OCI-LY1 (cell line): ENCODE measurements at regions not wholly inside any gene's neighbourhood (a gene's known extent, or its start where the extent isn't known, plus 50 kb on each side); places are given as distances from the start of the nearest gene placed in this dataset.
"Not testable (repeated sequence)": the region's sequence is repeated elsewhere in the genome, so short reads cannot be mapped to it uniquely, and the experiment has no call there.

Source experiments
- H2AFZ ChIP-seq: fragments of 200-600 bp; sonication (generic), shearing (Covaris generic); 2 replicates; pipeline ENCODE4 v1.6.0; 2014; ENCODE audit warnings: antibody characterized with exemption, mild to moderate bottlenecking, low read length
- H3F3A ChIP-seq: fragments of 200-600 bp; sonication (generic), shearing (Covaris generic); 2 replicates; pipeline ENCODE4 v1.6.0; 2014; ENCODE audit warnings: mild to moderate bottlenecking, antibody characterized with exemption, low read length, moderate library complexity; ENCODE audit not compliant: insufficient read depth
- H3K27ac ChIP-seq: fragments of 200-600 bp; sonication (generic); 2 replicates; pipeline ENCODE4 v1.5.1; 2014; ENCODE audit warnings: low read length, mixed run types, mild to moderate bottlenecking, low read depth; ENCODE audit not compliant: poor library complexity, severe bottlenecking
- H3K27me3 ChIP-seq: fragments of 200-600 bp; sonication (generic); 2 replicates; pipeline ENCODE4 v1.6.0; 2014; ENCODE audit warnings: antibody characterized with exemption, mild to moderate bottlenecking, low read length, moderate library complexity; ENCODE audit not compliant: insufficient read depth
- H3K36me3 ChIP-seq: fragments of 200-600 bp; sonication (generic); 2 replicates; pipeline ENCODE4 v1.6.1; 2014; ENCODE audit warnings: mild to moderate bottlenecking, antibody characterized with exemption, low read length, moderate library complexity, mixed read lengths; ENCODE audit not compliant: insufficient read depth
- H3K4me1 ChIP-seq: fragments of 200-600 bp; sonication (generic); 2 replicates; pipeline ENCODE4 v1.5.1; 2014; ENCODE audit warnings: mild to moderate bottlenecking, low read length, moderate library complexity; ENCODE audit not compliant: insufficient read depth, severe bottlenecking
- H3K4me2 ChIP-seq: fragments of 200-600 bp; sonication (generic), shearing (Covaris generic); 2 replicates; pipeline ENCODE4 v1.6.1; 2014; ENCODE audit warnings: low read length
- H3K4me3 ChIP-seq: fragments of 200-600 bp; sonication (generic); 2 replicates; pipeline ENCODE4 v1.5.1; 2014; ENCODE audit warnings: low read length, low read depth, mild to moderate bottlenecking, mixed read lengths; ENCODE audit not compliant: poor library complexity, severe bottlenecking
- H3K79me2 ChIP-seq: fragments of 200-600 bp; shearing (Covaris generic); 2 replicates; pipeline ENCODE4 v1.6.1; 2016; ENCODE audit warnings: mixed run types, low read length, mixed read lengths; ENCODE audit not compliant: insufficient read depth
- H3K9ac ChIP-seq: fragments of 200-600 bp; sonication (generic), shearing (Covaris generic); 2 replicates; pipeline ENCODE4 v1.6.1; 2014; ENCODE audit warnings: mild to moderate bottlenecking, low read length, mixed read lengths
- H3K9me2 ChIP-seq: fragments of 200-600 bp; sonication (generic), shearing (Covaris generic); 2 replicates; pipeline ENCODE4 v1.6.1; 2014; ENCODE audit warnings: low read depth, mild to moderate bottlenecking, low read length, mixed read lengths
- H3K9me3 ChIP-seq: fragments of 200-600 bp; shearing (Covaris generic); 2 replicates; pipeline ENCODE4 v1.6.1; 2014; ENCODE audit warnings: low read length, mixed read lengths
- H4K20me1 ChIP-seq: fragments of 200-600 bp; sonication (generic), shearing (Covaris generic); 2 replicates; pipeline ENCODE4 v1.6.0; 2016; ENCODE audit warnings: mild to moderate bottlenecking, low read length; ENCODE audit not compliant: insufficient read depth
- CTCF ChIP-seq: fragments of 200-600 bp; sonication (generic), shearing (Covaris generic); IDR thresholded peaks from 2 replicates; pipeline ENCODE4 v1.5.1; 2017; ENCODE audit warnings: mild to moderate bottlenecking, antibody characterized with exemption, low read length, moderate library complexity, mixed read lengths
- EZH2 ChIP-seq: fragments of 200-600 bp; sonication (generic), shearing (Covaris generic); IDR thresholded peaks from 2 replicates; pipeline ENCODE4 v1.8.0; 2017; ENCODE audit warnings: borderline replicate concordance, mixed run types, mild to moderate bottlenecking, antibody characterized with exemption, low read length, moderate library complexity, mixed read lengths

- not testable (repeated sequence) for H3K79me2 ChIP-seq, H3K4me3 ChIP-seq, H3K27ac ChIP-seq, H3K4me2 ChIP-seq, H3K27me3 ChIP-seq, H3K4me1 ChIP-seq, H3K36me3 ChIP-seq, H3K9me3 ChIP-seq, H3K9ac ChIP-seq, H4K20me1 ChIP-seq, H3K9me2 ChIP-seq, H2AFZ ChIP-seq, H3F3A ChIP-seq
Observed at GRCh38 chr7:106713452-106713851, 52.5 kb upstream of the CCDC71L start.

- H4K20me1 ChIP-seq, H3K4me3 ChIP-seq, H3F3A ChIP-seq, H3K79me2 ChIP-seq, H3K9ac ChIP-seq, H3K27ac ChIP-seq, H3K27me3 ChIP-seq, H3K9me2 ChIP-seq, H3K9me3 ChIP-seq, H3K4me1 ChIP-seq, H3K4me2 ChIP-seq, H3K36me3 ChIP-seq, H2AFZ ChIP-seq: not testable (repeated sequence)
Observed at GRCh38 chr7:106714590-106715442, 53.9 kb upstream of the CCDC71L start.

- TF ChIP-seq EZH2: no peak
- TF ChIP-seq CTCF: no peak
- H3F3A ChIP-seq: no peaks in the 10 kb centered on the region
- H3K9ac ChIP-seq: no peak overlapping the region
- H3K79me2 ChIP-seq: no peaks in the 10 kb centered on the region
- no peaks in the 10 kb centered on the region for H3K36me3 ChIP-seq
- H4K20me1 ChIP-seq: no peaks in the 10 kb centered on the region
- H3K9me2 ChIP-seq: no peaks in the 10 kb centered on the region
- peaks cover 8% of the 10 kb centered on the region for H3K4me1 ChIP-seq
- H3K27ac ChIP-seq: no peak overlapping the region
- H3K9me3 ChIP-seq: no peaks in the 10 kb centered on the region
- H3K4me3 ChIP-seq: no peak overlapping the region
- H3K27me3 ChIP-seq: no peaks in the 10 kb centered on the region
- H2AFZ ChIP-seq: no peak overlapping the region
- no peak overlapping the region for H3K4me2 ChIP-seq
Observed at GRCh38 chr7:106715730-106716129, 54.8 kb upstream of the CCDC71L start.

- no peaks in the 10 kb centered on the region for H4K20me1 ChIP-seq
- no peaks in the 10 kb centered on the region for H3F3A ChIP-seq
- H3K4me2 ChIP-seq: no peak overlapping the region
- H3K9me2 ChIP-seq: no peaks in the 10 kb centered on the region
- no peaks in the 10 kb centered on the region for H3K9me3 ChIP-seq
- H3K4me1 ChIP-seq: peaks cover 8% of the 10 kb centered on the region
- no peaks in the 10 kb centered on the region for H3K36me3 ChIP-seq
- TF ChIP-seq EZH2: no peak
- no peak for TF ChIP-seq CTCF
- no peak overlapping the region for H2AFZ ChIP-seq
- no peak overlapping the region for H3K9ac ChIP-seq
- no peaks in the 10 kb centered on the region for H3K27me3 ChIP-seq
- no peak overlapping the region for H3K27ac ChIP-seq
- H3K4me3 ChIP-seq: no peak overlapping the region
- H3K79me2 ChIP-seq: no peaks in the 10 kb centered on the region
Observed at GRCh38 chr7:106717254-106717954, 56.4 kb upstream of the CCDC71L start.
